LNCaP clone FGC (cell line): ENCODE measurements at regions not wholly inside any gene's neighbourhood (a gene's known extent, or its start where the extent isn't known, plus 50 kb on each side); places are given as distances from the start of the nearest gene placed in this dataset.

Source experiments
- DNase-seq: peaks from one replicate; pipeline ENCODE4 v3.0.0-alpha.2; 2011; ENCODE audit warnings: low read depth
- H3K4me3 ChIP-seq: 2 replicates; pipeline ENCODE4 v1.5.1; 2011; ENCODE audit warnings: mild to moderate bottlenecking, low read depth, low read length, control low read depth
- TF ChIP-seq, protein P1 (sequence below): IDR thresholded peaks from 2 replicates; pipeline ENCODE4 v1.5.1; 2012; ENCODE audit warnings: mild to moderate bottlenecking; ENCODE audit not compliant: control insufficient read depth, insufficient read depth; ENCODE audit errors: extremely low read depth

DNA sequence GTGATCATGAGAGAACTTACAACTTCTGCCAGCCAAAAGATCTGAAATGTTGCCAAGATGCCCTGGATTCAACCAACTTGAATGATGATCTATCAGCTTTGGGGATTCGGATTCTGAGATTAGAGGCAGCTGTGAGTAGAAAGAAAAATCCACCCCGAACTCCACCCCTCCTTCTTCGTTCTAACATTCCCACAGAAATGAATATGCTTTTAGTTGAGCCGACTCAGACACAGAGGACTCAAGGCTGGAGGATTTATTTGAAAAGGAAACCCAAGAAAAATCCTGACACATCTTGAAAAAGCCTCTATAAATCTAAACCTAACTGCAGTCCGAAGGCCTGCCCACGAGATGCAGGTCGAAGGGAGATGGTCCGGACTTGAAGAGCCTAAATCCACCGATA is 275.0 kb downstream of the GAS1 start:
- TF ChIP-seq, protein P1, sequence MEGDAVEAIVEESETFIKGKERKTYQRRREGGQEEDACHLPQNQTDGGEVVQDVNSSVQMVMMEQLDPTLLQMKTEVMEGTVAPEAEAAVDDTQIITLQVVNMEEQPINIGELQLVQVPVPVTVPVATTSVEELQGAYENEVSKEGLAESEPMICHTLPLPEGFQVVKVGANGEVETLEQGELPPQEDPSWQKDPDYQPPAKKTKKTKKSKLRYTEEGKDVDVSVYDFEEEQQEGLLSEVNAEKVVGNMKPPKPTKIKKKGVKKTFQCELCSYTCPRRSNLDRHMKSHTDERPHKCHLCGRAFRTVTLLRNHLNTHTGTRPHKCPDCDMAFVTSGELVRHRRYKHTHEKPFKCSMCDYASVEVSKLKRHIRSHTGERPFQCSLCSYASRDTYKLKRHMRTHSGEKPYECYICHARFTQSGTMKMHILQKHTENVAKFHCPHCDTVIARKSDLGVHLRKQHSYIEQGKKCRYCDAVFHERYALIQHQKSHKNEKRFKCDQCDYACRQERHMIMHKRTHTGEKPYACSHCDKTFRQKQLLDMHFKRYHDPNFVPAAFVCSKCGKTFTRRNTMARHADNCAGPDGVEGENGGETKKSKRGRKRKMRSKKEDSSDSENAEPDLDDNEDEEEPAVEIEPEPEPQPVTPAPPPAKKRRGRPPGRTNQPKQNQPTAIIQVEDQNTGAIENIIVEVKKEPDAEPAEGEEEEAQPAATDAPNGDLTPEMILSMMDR = no peak
- DNase-seq = no peak
- H3K4me3 ChIP-seq = no peak overlapping the region

GRCh38 chr9:86671018-86671417 is 276.3 kb downstream of the GAS1 start:
- TF ChIP-seq, protein P1 = no peak
- DNase-seq = no peak
- no peak overlapping the region for H3K4me3 ChIP-seq

DNA sequence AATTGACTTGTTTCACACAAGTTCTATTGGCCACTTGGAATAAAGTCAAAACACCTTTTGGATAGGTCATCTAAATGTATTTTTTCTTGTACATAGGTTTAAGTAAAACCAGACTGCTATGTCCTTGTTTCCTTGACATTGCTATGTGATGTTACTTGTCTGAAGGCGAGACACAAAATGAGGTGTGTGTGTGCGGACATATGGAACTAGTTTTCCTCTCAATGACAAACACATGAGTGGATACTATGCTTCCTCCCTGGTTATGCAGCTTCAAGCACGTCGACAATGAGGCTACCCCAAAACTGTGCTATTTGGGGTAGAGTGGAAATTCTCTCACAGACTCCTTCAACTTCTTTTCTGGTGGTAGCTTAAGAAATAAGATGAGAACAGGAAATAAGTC is 276.8 kb downstream of the GAS1 start:
- DNase-seq = no peak
- H3K4me3 ChIP-seq = no peak overlapping the region
- TF ChIP-seq, protein P1 = no peak

- H3K4me3 ChIP-seq = no peak overlapping the region
- DNase-seq = no peak
- TF ChIP-seq, protein P1 = no peak
Observed at GRCh38 chr9:86670076-86670475, 277.2 kb downstream of the GAS1 start.

GRCh38 chr9:86669422-86669821 is 277.9 kb downstream of the GAS1 start:
- no peak for DNase-seq
- TF ChIP-seq, protein P1 = no peak
- no peak overlapping the region for H3K4me3 ChIP-seq

DNA sequence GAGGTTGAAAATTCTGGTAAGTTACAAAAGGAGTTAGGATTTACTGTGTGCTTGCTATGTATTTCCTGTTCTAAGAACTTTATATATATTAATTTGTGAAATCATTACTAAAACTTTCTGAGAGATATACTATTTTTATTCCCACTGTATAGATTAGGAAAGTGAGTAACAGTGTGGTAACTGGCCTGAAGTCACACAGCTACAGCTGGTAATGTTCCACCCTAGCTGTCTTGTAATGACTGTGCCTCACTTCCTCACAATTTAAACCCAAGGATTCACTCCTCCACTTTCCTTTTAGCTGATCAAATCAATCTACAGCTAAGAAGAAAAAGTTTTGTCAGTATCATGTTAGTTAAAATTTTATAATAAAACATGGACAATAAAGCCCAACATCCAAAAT is 278.8 kb downstream of the GAS1 start:
- no peak for DNase-seq
- TF ChIP-seq, protein P1 = no peak
- no peak overlapping the region for H3K4me3 ChIP-seq

- H3K4me3 ChIP-seq = no peak overlapping the region
- no peak for DNase-seq
- TF ChIP-seq, protein P1 = no peak
Observed at GRCh38 chr9:86667307-86667706, 280.0 kb downstream of the GAS1 start.
